GM18507 (cell line): ENCODE measurements at regions not wholly inside any gene's neighbourhood (a gene's known extent, or its start where the extent isn't known, plus 50 kb on each side); places are given as distances from the start of the nearest gene placed in this dataset.
"Not testable (repeated sequence)": the region's sequence is repeated elsewhere in the genome, so short reads cannot be mapped to it uniquely, and the experiment has no call there.

Experiments used
- DNase-seq: peaks from one replicate; pipeline ENCODE4 v3.0.0; 2011; ENCODE audit warnings: low read depth; ENCODE audit not compliant: insufficient read length; ENCODE audit errors: extremely low spot score
- FAIRE-seq: peaks from 2 replicates; lab custom pipeline; 2011; peaks lifted over from hg19 to GRCh38; lab: Jason Lieb, UNC

DNA sequence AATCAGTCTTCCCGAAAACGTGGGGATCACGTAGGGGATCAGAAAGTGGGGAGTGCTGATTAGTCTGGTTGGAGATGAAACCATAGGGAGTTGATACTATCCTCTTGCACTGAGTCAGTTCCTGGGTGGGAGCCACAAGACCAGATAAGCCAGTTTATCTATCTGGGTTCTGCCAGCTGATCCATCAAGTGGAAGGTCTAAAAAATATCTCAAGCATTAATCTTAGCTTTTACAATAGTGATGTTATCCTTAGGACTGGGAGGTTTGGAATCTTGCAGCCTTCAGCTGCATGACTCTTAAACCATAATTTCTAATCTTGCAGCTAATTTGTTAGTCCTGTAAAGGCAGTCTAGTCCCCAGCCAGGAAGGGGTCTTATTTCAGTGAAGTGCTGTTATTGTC is 2474.2 kb downstream of the PCDH9 start:
- FAIRE-seq (no peak), DNase-seq (no peak)

DNA sequence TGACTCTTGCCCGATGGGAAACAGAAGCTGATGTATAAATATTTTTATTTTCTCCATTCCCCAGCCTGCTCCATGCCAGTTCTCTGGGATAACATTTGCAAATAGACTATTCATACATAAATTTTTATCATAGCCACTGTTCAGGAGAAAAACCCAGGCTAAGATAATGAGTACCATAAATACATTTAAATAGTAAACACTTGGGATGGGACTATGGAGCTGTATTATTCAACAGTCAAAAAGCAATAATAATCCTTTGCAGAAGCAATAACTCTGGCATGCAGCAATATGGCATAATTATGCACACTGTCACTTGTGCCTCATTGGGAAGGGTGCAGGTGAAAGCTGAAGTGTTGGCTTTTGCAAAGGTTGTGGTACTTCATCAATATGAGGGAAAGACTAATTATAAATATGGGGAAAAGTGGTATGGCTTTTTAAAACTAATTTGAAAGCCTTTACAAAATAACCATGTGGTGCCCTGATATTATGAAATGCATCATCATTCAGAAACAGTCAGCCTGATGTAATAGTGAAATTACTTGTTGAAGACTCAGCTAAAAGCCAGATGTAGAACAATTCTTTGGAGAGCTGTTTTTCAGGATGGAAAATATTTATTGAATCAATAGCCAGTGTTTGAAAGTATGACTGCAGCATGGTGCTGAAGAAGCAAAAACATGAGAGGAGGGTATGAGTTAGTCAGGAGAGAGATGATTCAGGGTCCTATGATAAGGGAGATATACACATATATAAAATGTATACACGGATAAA is 2476.7 kb downstream of the PCDH9 start:
- FAIRE-seq (no peak), DNase-seq (no peak)

DNA sequence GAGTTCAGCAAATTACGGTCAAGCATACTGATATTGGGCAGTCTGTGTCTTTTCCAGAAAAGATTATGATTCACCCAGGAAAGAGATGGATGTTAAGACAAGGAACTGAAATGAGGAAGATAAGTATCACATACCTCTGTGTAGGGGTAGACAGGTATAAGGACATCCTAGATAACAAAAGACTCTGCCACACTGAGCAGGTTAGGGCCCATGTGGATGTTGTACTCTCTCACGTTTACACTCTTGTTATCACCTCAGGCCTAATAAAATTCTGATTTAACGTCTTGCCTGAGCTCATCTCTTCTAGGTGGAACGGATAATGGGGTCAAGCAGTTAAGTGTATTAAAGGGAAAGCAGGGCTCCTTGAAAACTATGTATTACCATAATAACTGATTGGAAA is 2480.8 kb downstream of the PCDH9 start:
- no peak for FAIRE-seq

DNA sequence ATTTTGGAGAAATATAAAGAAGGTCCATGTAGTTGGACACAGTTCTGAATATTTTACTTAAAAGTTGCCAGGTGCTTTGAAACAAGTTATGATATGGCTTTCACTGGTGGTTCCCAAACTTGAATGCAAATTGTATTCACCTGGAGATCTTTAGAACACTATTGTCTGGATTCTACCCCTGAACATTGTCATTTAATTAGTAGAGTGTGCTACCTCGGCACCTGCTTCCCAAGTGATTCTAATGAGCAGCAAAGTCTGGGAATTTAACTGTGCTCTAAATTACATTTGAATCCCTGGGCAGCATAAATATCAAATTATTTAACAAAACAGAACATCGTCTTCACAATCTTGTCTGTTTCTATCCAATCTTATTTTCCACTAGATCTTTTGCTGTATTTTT is 2483.3 kb downstream of the PCDH9 start:
- no peak for FAIRE-seq
- no peak for DNase-seq

More for the DNA sequence above, 2480.8 kb downstream of the PCDH9 start:
- no peak for DNase-seq

DNA sequence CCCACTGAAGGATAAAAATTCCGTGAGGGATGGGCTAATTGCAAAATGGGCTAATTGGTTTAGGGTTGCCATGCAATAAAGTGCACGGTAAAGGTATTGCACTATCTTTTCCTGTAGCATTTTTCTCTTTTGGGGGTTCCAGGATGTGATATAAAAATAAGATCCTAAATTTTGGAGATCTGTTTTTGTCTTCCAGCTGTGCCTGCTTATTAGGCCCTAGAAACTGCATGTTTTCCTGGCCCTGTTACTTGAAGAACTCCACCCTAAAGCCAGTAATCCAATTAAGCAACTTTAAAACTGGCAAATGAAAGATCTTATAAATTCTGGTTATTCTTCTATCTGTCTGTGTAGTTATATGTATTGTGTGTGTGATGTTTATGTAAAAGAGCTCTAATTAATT is 2489.6 kb downstream of the PCDH9 start:
- FAIRE-seq (no peak), DNase-seq (no peak)

DNA sequence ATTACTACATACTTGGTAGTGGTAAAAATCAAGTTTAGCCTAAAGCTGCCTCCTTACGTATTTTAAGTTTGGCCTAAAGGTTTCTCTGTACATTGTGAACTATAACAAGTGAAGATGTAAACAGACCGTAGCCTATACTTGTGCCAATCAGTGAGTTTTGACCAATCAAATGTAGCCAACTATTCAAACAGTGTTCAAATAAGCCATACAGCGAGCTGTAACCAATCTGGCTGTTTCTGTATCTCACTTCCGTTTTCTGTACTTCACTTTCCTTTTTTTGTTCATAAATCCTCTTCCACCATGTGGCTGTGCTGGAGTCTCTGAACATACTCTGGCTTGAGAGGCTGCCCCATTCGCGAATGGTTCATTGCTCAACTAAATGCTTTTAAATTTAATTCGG is 2504.6 kb downstream of the PCDH9 start:
- FAIRE-seq (no peak), DNase-seq (no peak)

DNA sequence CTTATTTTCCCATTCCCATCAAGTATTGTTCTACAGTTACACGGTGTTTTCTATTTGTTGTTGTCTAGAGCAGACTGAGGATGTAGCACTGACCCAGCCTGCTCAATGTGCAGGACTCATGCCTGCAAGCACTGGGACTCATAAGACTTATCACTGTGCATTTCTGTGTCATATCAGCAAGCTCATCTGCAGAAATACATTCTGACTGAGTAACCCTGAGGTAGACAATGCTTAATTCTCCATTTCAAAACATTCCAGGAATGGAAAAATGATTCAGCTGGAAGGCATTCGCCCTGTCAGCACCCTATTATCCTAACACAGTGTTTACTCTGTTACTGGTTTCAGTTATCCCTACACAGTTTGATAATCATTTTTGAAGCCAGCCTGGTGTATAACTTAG is 2506.4 kb downstream of the PCDH9 start:
- no peak for DNase-seq

DNA sequence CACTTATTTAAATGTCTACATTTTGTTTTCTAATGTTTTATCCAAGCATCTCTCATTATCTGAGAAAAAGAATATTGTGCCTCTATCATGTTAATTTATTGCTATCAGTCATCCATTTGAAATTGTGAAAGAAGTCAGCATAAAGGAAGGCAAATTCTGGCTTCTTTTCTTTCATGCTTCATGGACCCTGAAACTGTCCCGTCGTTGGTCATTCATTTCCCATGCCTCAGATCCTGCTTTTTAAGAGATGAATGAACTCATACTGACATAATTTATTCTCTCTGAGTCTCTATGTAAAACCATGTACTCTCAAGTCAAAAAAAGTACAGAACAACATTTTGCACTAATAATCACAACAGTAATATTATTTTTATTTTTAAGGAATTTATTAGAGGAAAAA is 2512.0 kb downstream of the PCDH9 start:
- DNase-seq (no peak), FAIRE-seq (no peak)

More for the DNA sequence above, 2506.4 kb downstream of the PCDH9 start:
- FAIRE-seq = no peak

DNA sequence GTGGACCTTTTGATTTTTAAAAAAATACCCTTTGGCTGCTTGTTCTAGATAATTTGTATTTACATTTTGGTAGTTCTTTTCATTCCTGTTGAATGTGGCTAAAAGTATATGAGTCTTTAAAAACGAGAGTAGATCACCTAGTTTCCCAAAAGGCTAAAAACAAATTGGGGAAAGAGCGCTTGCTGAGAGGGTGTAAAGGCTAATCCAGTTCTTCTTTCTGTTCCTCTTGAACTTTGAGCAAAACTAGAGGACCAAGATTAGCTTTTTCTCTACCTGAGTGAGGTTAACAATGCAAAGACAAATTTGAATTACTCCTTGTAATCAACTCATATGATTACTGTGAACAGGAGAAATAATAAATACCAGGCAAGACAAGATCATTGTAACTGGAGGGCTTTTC is 2513.2 kb downstream of the PCDH9 start:
- FAIRE-seq = no peak
- no peak for DNase-seq

DNA sequence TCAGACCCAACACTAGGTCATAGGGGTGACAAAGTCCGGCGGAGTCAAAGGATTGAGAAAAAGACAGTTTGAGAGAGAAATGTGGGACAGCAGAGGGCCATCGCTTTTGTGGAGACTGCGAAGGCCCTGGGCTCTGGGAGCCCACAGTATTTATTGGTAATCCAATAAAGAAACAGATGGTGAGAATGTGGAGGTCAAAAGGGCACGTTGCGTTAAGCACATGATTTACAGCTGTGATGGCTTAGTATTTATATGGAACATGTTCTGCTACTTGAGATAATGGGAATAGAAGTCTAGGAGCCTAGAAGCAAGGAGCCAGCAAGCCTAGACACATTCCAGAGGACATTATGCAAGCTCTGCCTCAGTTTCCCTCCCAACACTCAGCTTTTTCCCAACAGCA is 2521.1 kb downstream of the PCDH9 start:
- no peak for FAIRE-seq
- DNase-seq = no peak

DNA sequence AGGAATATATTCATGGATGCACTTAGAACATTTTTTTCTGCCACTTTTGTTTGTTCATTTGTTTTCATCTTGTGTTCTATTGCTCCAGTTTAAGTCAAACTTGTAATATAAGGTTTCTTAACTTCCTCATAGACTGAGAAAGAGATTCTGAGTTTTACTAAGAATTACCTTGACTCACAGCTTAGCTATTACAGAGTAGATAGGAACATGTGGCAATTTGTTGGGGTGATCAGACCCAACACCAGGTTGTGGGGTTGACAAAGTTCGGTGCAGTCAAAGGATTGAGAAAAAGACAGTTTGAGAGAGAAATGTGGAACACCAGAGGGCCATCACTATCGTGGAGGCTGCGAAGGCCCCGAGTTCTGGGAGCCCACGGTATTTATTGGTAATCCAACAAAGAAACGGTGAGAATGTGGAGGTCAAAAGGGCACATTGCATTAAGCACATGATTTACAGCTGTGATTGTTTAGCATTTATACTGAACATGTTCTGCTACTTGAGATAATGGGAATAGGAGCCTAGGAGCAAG is 2526.0 kb downstream of the PCDH9 start:
- DNase-seq (no peak), FAIRE-seq (no peak)

DNA sequence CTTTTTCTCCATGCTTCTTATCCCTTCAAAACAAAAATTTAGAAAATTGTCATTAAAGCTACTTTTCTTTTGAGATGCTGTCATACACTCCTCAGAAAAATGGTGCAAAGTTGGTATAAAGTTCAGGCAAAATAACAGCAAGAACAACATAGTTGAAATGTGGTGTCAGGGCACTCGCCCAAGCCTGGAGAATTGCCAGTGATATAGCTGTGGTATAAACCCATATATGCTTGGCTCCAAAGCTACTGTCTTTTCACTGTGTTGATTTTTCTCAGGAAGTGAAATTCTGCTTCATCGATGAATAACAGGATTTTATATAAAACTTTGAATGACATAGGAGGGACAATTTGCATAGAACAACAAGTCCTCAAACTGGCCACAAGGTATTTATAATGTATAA is 2532.9 kb downstream of the PCDH9 start:
- DNase-seq = no peak
- no peak for FAIRE-seq

DNA sequence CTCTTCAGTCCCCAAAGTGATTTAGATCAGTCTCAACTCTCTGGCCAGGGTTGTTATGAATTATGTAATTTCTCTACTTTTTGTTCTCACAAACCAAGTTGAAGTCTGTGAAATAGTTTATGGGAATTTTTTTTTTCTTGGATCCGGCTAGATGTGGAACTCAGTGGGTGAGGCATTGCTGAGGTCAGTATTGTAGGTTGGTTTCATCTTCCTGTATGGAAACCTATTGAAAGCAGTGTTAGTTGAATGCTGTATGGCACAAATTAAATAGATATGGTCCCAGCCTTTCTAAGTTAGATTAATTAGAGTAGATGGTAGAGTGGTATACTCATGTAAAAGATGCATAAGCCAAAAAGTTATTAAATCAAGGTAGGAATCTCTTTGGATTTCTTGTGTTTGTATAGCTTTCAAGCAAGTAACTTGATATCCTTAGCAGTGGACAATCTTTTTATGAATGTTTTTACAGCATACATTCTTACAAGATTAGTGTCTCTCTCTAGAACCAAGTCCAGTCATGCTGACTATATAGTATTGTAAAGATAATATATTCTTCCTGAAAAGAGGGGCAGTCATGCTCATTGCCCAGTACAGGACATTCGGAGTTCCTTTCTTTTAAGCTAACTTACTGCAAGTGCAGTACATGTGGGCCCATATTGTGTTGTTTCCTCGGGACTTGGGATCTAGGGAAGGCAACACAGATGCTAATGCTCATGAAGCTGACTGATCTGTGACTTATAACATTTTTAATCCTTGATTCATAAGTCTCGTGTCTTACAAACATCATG is 2541.1 kb downstream of the PCDH9 start:
- FAIRE-seq = no peak
- no peak for DNase-seq

DNA sequence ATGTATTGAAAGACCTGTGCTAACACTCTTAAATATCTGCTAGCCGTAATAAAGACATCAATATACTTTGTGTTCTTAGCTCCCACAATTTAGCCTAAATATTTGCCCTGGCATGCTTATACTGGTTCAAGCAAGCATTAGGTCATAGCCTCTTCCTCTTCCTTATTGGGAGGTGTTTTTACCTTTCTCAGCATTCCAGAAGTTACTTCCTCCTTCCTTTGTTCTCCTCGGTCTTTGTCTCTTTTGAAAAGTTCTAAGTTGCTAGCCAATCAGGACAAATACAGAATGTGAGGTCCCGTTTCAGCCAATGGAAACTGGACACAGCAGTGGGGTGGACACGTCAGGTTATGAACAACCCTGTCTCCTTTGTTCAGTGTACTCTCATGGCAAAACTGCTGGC is 2543.6 kb downstream of the PCDH9 start:
- DNase-seq, FAIRE-seq: not testable (repeated sequence)

DNA sequence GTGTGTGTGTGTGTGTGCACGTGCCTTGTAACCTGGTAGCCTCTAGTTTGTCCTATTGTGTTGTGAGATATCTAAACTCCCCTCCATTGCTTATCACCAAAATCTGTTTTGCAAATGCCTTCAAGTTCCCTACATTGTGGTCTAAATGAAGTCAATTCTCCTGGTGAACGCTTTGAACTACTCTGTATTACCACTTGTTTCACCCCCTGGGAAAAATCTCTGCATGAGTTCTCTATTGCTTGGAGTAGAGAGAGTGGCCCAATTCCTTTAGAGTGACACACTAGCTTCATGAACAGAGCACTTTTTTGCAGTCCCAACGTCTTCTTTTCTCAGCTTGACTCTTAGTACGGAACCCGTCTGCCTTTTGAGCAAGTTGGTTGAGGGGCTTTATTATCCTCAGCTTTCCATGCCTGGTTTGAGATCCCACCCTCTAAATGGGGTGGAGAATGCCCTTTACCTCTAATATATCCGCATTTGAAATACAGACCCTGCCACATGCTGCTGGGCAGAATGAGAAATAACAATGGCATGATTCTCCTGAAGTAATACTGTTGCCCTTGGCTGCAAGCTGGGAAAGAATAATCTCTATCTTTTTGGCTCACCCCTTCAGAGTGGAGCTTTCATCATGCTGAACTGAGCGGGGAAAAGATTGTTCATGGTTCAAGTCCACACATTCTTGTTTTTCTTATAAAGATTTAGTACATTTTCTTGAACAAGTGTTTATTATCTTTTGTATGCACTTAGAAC is 2545.3 kb downstream of the PCDH9 start:
- no peak for FAIRE-seq
- no peak for DNase-seq

DNA sequence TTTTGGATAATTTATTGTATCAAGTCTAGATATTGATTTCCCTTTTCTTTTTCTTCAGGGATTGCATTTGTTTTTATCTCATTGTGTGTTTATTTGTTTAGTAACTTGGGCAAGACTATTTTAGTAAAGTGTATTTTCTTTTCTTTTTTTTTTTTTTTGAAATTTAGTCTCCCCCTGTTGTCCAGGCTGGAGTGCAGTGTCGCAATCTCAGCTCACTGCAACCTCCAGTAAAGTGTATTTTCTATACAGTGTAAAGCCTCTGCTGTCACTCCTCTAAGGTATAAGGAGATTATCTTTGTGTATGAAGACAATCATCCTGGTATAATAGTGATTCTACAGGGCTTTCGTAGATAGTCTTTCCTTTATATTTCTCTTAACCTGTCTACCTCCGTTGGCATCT is 2546.0 kb downstream of the PCDH9 start:
- DNase-seq = no peak
- FAIRE-seq = no peak

DNA sequence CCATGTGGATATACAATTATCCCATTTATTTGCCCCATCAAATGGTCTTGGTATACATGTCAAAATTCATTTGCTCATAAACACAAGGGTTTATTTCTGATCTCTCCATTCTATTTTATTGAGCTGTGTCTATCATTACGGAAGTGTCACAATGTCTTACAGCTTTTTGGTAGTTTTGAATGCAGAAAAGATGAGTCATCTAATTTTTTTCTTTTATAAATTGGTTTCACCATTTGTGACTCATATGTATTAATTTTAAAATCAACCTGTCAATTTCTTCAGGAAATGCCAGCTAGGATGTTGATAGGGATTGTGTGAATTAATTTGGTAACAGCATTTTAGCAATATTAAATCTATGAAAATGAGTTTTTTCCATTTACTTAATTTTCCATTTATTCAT is 2549.4 kb downstream of the PCDH9 start:
- FAIRE-seq = no peak
- no peak for DNase-seq

DNA sequence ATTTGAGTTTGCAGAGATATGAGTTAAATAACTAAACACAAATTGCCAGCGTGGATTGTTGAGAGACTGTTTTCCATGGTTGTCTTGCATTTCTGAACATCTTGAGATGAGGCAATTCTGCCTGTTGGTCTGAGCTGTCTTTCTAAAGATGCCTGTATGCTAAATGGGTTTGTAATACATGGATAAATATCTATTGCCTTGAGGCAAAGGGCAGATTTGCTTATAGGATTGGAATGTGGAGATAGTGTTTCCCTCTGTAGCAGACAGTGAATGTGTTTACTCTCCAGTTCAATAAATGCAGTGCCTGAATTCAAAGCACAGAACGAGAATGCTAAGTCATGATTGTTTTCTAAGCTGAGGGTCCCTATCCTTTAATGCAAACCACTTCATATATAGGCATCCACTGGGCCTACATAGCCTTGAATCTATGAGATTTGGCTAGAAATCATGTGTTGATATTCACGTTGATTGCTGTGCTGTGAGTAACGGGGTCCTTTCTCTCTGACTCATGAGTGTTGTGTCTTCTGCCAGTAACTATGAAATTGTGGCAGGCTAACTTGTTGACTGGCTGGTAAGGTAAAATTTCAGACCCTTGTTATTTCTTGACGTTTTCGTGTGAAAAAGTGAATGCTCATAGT is 2554.8 kb downstream of the PCDH9 start:
- DNase-seq = no peak

DNA sequence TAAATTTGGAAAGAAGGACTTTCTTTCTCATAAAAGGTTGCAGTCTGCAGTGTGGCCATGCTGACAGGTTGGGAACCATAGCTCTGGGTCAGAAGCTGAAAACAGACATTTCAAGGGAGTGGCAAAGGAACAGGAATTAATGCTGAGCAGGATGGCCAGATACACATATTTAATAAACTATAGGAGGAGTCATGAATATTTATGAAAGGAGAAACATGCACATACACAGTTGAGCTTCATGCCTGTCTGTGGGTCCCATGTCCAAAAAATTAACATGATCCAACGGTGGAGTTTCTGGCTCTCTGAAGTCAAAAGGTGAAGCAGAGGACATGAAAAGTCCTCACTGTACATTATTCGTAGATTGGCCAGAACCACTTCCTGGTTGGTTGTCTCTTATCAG is 2556.0 kb downstream of the PCDH9 start:
- DNase-seq (no peak), FAIRE-seq (no peak)

More for the DNA sequence above, 2554.8 kb downstream of the PCDH9 start:
- no peak for FAIRE-seq

DNA sequence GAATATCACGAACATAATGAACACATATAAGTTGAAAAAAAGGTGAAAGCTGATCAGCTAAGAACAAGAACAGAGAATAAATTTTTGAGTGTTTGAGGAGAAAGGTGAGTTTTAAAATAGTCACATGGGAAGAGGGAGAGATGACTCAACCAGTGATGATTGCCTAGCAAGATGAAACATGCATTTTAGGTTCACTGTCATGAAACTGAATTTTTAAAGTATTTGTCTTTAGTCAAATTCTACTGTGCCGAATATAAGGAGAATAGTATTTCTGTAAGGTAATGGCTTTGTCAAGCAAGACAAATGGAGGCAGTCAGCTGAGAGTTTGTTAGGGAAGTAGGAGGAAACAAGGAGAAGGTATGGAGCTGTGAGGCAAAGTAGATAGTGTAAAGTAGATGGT is 2557.4 kb downstream of the PCDH9 start:
- DNase-seq (no peak), FAIRE-seq (no peak)
